GM12878 (cell line): ENCODE measurements at regions not wholly inside any gene's neighbourhood (a gene's known extent, or its start where the extent isn't known, plus 50 kb on each side); places are given as distances from the start of the nearest gene placed in this dataset.

ENCODE experiments used
- EP300 ChIP-seq, 2 experiments: fragments of 150-350 bp in 1 of 2; IDR thresholded peaks; 2 replicates each; pipeline ENCODE4 v1.6.1; 2011 to 2012; ENCODE audit warnings: low read depth in 2 of 2, low read length in 2 of 2, borderline replicate concordance in 1 of 2, improper control_type of control experiment in 1 of 2, inconsistent platforms in 1 of 2; ENCODE audit not compliant: control insufficient read depth in 1 of 2
- NR2C2 ChIP-seq: IDR thresholded peaks from 2 replicates; pipeline ENCODE4 v1.6.1; 2011; ENCODE audit warnings: borderline replicate concordance, low read depth; ENCODE audit not compliant: control insufficient read depth, insufficient read length
- POLR2AphosphoS5 ChIP-seq: IDR thresholded peaks from 2 replicates; pipeline ENCODE4 v1.6.1; 2011; ENCODE audit warnings: mild to moderate bottlenecking, low read length, inconsistent platforms
- TF ChIP-seq, protein P1 (sequence below), 3 experiments: IDR thresholded peaks in 2 of 3; conservative IDR thresholded peaks in 1 of 3; 2 replicates each; pipeline ENCODE4 v1.5.1; 2011; ENCODE audit warnings: low read depth in 3 of 3, low read length in 3 of 3, mild to moderate bottlenecking in 3 of 3, control low read depth in 2 of 3, moderate library complexity in 2 of 3, inconsistent platforms in 1 of 3, mixed read lengths in 1 of 3; ENCODE audit not compliant: control insufficient read depth in 2 of 3, insufficient read depth in 1 of 3; ENCODE audit errors: extremely low read depth in 1 of 3
- TF ChIP-seq, protein P2 (sequence below): IDR thresholded peaks from 2 replicates; pipeline ENCODE4 v1.6.1; 2011; ENCODE audit warnings: borderline replicate concordance, low read depth, mild to moderate bottlenecking, moderate library complexity, mixed read lengths, low read length; ENCODE audit not compliant: insufficient read depth; ENCODE audit errors: extremely low read length

GRCh38 chr14:44297437-44297836 is 209.6 kb downstream of the FSCB start:
- TF ChIP-seq EP300 (IDR thresholded peaks at IDR 0.05; ENCODE audit: borderline replicate concordance in 1 of 2, control insufficient read depth in 1 of 2, low read depth in 2 of 2, low read length in 2 of 2) (no peak), NR2C2 (no peak), POLR2AphosphoS5 (no peak)
- TF ChIP-seq, protein P1, sequence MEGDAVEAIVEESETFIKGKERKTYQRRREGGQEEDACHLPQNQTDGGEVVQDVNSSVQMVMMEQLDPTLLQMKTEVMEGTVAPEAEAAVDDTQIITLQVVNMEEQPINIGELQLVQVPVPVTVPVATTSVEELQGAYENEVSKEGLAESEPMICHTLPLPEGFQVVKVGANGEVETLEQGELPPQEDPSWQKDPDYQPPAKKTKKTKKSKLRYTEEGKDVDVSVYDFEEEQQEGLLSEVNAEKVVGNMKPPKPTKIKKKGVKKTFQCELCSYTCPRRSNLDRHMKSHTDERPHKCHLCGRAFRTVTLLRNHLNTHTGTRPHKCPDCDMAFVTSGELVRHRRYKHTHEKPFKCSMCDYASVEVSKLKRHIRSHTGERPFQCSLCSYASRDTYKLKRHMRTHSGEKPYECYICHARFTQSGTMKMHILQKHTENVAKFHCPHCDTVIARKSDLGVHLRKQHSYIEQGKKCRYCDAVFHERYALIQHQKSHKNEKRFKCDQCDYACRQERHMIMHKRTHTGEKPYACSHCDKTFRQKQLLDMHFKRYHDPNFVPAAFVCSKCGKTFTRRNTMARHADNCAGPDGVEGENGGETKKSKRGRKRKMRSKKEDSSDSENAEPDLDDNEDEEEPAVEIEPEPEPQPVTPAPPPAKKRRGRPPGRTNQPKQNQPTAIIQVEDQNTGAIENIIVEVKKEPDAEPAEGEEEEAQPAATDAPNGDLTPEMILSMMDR (IDR thresholded peaks at IDR 0.05 in 2 of 3, conservative IDR thresholded peaks at IDR 0.05 in 1 of 3; ENCODE audit: control insufficient read depth in 2 of 3, extremely low read depth in 1 of 3, insufficient read depth in 1 of 3, low read depth in 3 of 3, low read length in 3 of 3): no peak
- TF ChIP-seq, protein P2, sequence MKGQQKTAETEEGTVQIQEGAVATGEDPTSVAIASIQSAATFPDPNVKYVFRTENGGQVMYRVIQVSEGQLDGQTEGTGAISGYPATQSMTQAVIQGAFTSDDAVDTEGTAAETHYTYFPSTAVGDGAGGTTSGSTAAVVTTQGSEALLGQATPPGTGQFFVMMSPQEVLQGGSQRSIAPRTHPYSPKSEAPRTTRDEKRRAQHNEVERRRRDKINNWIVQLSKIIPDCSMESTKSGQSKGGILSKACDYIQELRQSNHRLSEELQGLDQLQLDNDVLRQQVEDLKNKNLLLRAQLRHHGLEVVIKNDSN: no peak
